GM19035 (cell line): ENCODE measurements at regions not wholly inside any gene's neighbourhood (a gene's known extent, or its start where the extent isn't known, plus 50 kb on each side); places are given as distances from the start of the nearest gene placed in this dataset.
"Not testable (repeated sequence)": the region's sequence is repeated elsewhere in the genome, so short reads cannot be mapped to it uniquely, and the experiment has no call there.

Experiments used
- ATAC-seq: cut with Tn5 transposase; IDR thresholded peaks from one replicate; pipeline ENCODE4 v1.9.1; 2021; ENCODE audit not compliant: unreplicated experiment

GRCh38 chr7:118404211-118404610 is 179.7 kb downstream of the ANKRD7 start:
- ATAC-seq = no peak

- no peak for ATAC-seq
Measured at GRCh38 chr7:118418433-118418832, 193.9 kb downstream of the ANKRD7 start.

GRCh38 chr7:118420888-118421287 is 196.4 kb downstream of the ANKRD7 start:
- ATAC-seq = no peak

GRCh38 chr7:118429141-118429540 is 204.6 kb downstream of the ANKRD7 start:
- no peak for ATAC-seq

- ATAC-seq = no peak
Measured at GRCh38 chr7:118436663-118437062, 212.2 kb downstream of the ANKRD7 start.

- not testable (repeated sequence) for ATAC-seq
Measured at GRCh38 chr7:118449030-118449429, 224.5 kb downstream of the ANKRD7 start.

GRCh38 chr7:118449797-118450567 is 225.5 kb downstream of the ANKRD7 start:
- no peak for ATAC-seq

GRCh38 chr7:118452128-118452527 is 227.6 kb downstream of the ANKRD7 start:
- ATAC-seq = no peak

GRCh38 chr7:118467381-118467780 is 242.9 kb downstream of the ANKRD7 start:
- ATAC-seq = no peak

- ATAC-seq = no peak
Measured at GRCh38 chr7:118472581-118472980, 248.1 kb downstream of the ANKRD7 start.

GRCh38 chr7:118473271-118473670 is 248.8 kb downstream of the ANKRD7 start:
- no peak for ATAC-seq

GRCh38 chr7:118476036-118476435 is 251.5 kb downstream of the ANKRD7 start:
- ATAC-seq = no peak

GRCh38 chr7:118477036-118477435 is 252.5 kb downstream of the ANKRD7 start:
- no peak for ATAC-seq

- no peak for ATAC-seq
Measured at GRCh38 chr7:118478236-118478635, 253.7 kb downstream of the ANKRD7 start.

- no peak for ATAC-seq
Measured at GRCh38 chr7:118478931-118479330, 254.4 kb downstream of the ANKRD7 start.

- ATAC-seq = no peak
Measured at GRCh38 chr7:118492466-118492865, 268.0 kb downstream of the ANKRD7 start.

GRCh38 chr7:118496138-118496644 is 271.7 kb downstream of the ANKRD7 start:
- ATAC-seq = no peak

- ATAC-seq = no peak
Measured at GRCh38 chr7:118502235-118502634, 277.7 kb downstream of the ANKRD7 start.

GRCh38 chr7:118511146-118511545 is 286.6 kb downstream of the ANKRD7 start:
- ATAC-seq = no peak

- ATAC-seq = no peak
Measured at GRCh38 chr7:118517275-118517674, 292.8 kb downstream of the ANKRD7 start.

GRCh38 chr7:118525020-118525419 is 300.5 kb downstream of the ANKRD7 start:
- no peak for ATAC-seq

- no peak for ATAC-seq
Measured at GRCh38 chr7:118531566-118531965, 307.1 kb downstream of the ANKRD7 start.

- no peak for ATAC-seq
Measured at GRCh38 chr7:118559207-118559606, 334.7 kb downstream of the ANKRD7 start.
